PC-9 (cell line): ENCODE measurements at regions not wholly inside any gene's neighbourhood (a gene's known extent, or its start where the extent isn't known, plus 50 kb on each side); places are given as distances from the start of the nearest gene placed in this dataset.

ENCODE experiments used
- BruUV-seq: library from RNA; stranded (reverse); fragments of 400-500 nt; replicated peaks from 2 replicates; lab custom pipeline; 2021; lab: Mats Ljungman, UMichigan
- CTCF ChIA-PET: fragments of 300-600 bp; sonication (Branson Sonifier 250); formaldehyde crosslinking; loops from one replicate; lab custom pipeline; 2022; ENCODE audit warnings: antibody characterized with exemption; lab: Charles Lee
- POLR2A ChIA-PET: fragments of 300-600 bp; sonication (Branson Sonifier 250); formaldehyde crosslinking; loops from one replicate; lab custom pipeline; 2022; ENCODE audit warnings: antibody characterized with exemption; ENCODE audit not compliant: unreplicated experiment; lab: Charles Lee
- DNase-seq, 2 experiments: peaks; one replicate each; pipeline versions ENCODE4 v3.0.0 to v3.0.0-alpha.2; 2015 to 2022; ENCODE audit warnings: mixed read lengths in 1 of 2
- H2AFZ ChIP-seq: fragments of 200-600 bp; sonication (generic); 2 replicates; pipeline ENCODE4 v1.8.1; 2017; ENCODE audit warnings: antibody characterized with exemption
- H3F3A ChIP-seq: fragments of 200-600 bp; sonication (generic); 2 replicates; pipeline ENCODE4 v1.8.1; 2017; ENCODE audit warnings: antibody characterized with exemption, mild to moderate bottlenecking, low read depth; ENCODE audit not compliant: insufficient read depth
- H3K27ac ChIP-seq: fragments of 200-600 bp; sonication (generic); 2 replicates; pipeline ENCODE4 v1.6.1; 2016; ENCODE audit warnings: mixed run types
- H3K27me3 ChIP-seq: fragments of 200-600 bp; sonication (generic); 2 replicates; pipeline ENCODE4 v1.6.1; 2016; ENCODE audit warnings: low read depth, mixed run types; ENCODE audit not compliant: insufficient read depth
- H3K36me3 ChIP-seq: fragments of 200-600 bp; sonication (generic); 2 replicates; pipeline ENCODE4 v1.6.1; 2016; ENCODE audit warnings: low read depth, mixed run types
- H3K4me1 ChIP-seq: fragments of 200-600 bp; sonication (generic); replicated peaks from 2 replicates; pipeline ENCODE4 v1.6.1; 2016; ENCODE audit warnings: mixed run types; ENCODE audit not compliant: insufficient read depth
- H3K4me2 ChIP-seq: fragments of 200-600 bp; sonication (generic); 2 replicates; pipeline ENCODE4 v1.6.1; 2017; ENCODE audit warnings: mixed run types
- H3K4me3 ChIP-seq: fragments of 200-600 bp; sonication (generic); 2 replicates; pipeline ENCODE4 v1.6.1; 2016; ENCODE audit warnings: mixed run types
- H3K79me2 ChIP-seq: fragments of 200-600 bp; sonication (generic); 2 replicates; pipeline ENCODE4 v1.6.1; 2017; ENCODE audit warnings: low read depth, mixed run types
- H3K9me2 ChIP-seq: fragments of 200-600 bp; sonication (generic); 2 replicates; pipeline ENCODE4 v1.8.1; 2017; ENCODE audit warnings: mild to moderate bottlenecking; ENCODE audit not compliant: insufficient read depth
- H3K9me3 ChIP-seq: fragments of 200-600 bp; sonication (generic); 2 replicates; pipeline ENCODE4 v1.8.1; 2016; ENCODE audit warnings: low read depth; ENCODE audit not compliant: insufficient read depth
- H4K20me1 ChIP-seq: fragments of 200-600 bp; sonication (generic); 2 replicates; pipeline ENCODE4 v1.8.1; 2017; ENCODE audit not compliant: insufficient read depth
- EZH2 ChIP-seq: fragments of 200-600 bp; sonication (generic); IDR thresholded peaks from 2 replicates; pipeline ENCODE4 v1.8.0; 2017; ENCODE audit warnings: antibody characterized with exemption, low read depth
- intact Hi-C: fragments of 100-400 bp; cut with micrococcal nuclease; formaldehyde crosslinking; loops from one replicate; pipeline ENCODE4 v1.10.0; 2022; ENCODE audit not compliant: unreplicated experiment
- TF ChIP-seq, protein P1 (sequence below): fragments of 200-600 bp; sonication (generic); conservative IDR thresholded peaks from 2 replicates; pipeline ENCODE4 v1.6.1; 2017; ENCODE audit warnings: mixed run types, antibody characterized with exemption, mild to moderate bottlenecking, moderate library complexity

DNA sequence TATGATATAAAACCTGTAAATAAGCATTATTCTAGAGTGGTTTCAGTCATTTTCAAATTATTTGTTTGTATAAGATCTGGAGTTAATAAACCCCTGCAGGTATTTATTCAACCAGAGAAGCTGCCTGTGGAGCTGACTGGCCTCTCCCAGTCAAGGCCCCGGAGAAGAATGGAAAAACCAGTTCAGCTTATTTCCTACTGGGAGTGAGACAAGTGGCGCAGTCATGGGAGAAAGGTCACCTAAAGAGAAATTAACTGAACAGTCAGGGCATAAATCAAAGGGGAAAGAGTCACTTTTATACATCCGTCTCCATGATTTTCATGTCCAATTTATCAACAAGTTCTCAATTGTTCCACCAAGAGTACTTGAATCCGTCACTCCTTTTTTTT, 240.9 kb downstream of the RNF152 start:
- peak overlapping the region; percentile 68 for H3K27ac ChIP-seq
- H3K9me2 ChIP-seq = no peaks in the 10 kb centered on the region
- no peaks in the 10 kb centered on the region for H4K20me1 ChIP-seq
- intact Hi-C loops = loop anchor here (10.0 kb wide), 1 partner anchor 47 kb away; no protein-coding TSS in a partner anchor
- H3K4me2 ChIP-seq = no peak overlapping the region
- no peaks in the 10 kb centered on the region for H3K9me3 ChIP-seq
- TF ChIP-seq EZH2 = no peak
- TF ChIP-seq, protein P1, sequence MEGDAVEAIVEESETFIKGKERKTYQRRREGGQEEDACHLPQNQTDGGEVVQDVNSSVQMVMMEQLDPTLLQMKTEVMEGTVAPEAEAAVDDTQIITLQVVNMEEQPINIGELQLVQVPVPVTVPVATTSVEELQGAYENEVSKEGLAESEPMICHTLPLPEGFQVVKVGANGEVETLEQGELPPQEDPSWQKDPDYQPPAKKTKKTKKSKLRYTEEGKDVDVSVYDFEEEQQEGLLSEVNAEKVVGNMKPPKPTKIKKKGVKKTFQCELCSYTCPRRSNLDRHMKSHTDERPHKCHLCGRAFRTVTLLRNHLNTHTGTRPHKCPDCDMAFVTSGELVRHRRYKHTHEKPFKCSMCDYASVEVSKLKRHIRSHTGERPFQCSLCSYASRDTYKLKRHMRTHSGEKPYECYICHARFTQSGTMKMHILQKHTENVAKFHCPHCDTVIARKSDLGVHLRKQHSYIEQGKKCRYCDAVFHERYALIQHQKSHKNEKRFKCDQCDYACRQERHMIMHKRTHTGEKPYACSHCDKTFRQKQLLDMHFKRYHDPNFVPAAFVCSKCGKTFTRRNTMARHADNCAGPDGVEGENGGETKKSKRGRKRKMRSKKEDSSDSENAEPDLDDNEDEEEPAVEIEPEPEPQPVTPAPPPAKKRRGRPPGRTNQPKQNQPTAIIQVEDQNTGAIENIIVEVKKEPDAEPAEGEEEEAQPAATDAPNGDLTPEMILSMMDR = no peak
- no peak overlapping the region for H2AFZ ChIP-seq
- H3K4me3 ChIP-seq = no peak overlapping the region
- BruUV-seq = no TSS peak
- H3K79me2 ChIP-seq = no peaks in the 10 kb centered on the region
- POLR2A ChIA-PET = no interaction called here
- peak; percentile 22 to 87 for DNase-seq
- H3K27me3 ChIP-seq = no peaks in the 10 kb centered on the region
- no peaks in the 10 kb centered on the region for H3F3A ChIP-seq
- H3K4me1 ChIP-seq = peaks cover 8% of the 10 kb centered on the region
- CTCF ChIA-PET = interaction anchor here (0.6 to 0.7 kb wide), 2 partner anchors 14 to 16 kb away, joined by 3 to 4 read pairs; no protein-coding TSS in a partner anchor
- no peaks in the 10 kb centered on the region for H3K36me3 ChIP-seq

DNA sequence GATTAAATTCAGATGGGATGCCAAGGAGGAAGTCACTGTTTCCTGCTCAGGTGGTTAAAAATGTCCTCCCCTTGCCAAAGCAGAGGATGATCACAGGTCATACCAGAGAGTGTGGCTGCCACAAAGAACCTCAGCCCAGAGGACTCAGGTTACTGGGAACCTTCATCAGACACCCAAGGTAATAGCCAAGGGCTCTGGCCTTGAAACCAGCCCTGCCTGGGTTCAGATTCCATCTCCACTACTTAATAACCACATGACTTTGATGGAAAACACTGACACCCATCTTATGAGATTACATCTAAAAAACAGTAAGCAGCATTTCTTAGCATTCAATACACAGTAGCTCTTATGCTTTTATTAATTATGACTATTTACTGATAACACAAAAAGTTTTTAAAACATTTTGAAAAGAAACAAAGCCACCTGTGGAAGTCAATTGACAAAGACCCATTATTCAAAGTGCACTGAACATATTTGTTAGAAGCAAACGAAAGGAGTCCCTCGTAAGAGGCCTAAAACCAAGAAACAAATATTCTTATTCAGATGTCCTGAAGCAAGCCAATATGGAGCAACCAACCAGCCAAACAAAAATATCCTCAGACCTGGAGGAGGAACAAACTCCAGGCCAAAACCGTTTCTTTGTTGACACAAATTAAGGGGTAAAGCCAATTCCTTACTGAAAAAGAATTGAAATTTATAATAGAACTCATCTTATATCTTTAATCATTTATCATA, 241.5 kb downstream of the RNF152 start:
- H3K9me3 ChIP-seq = no peaks in the 10 kb centered on the region
- intact Hi-C loops = loop anchor here (10.0 kb wide), 1 partner anchor 47 kb away; no protein-coding TSS in a partner anchor
- TF ChIP-seq EZH2 = no peak
- TF ChIP-seq, protein P1 = no peak
- no peak overlapping the region for H2AFZ ChIP-seq
- POLR2A ChIA-PET = no interaction called here
- H3K4me1 ChIP-seq = peaks cover 8% of the 10 kb centered on the region
- H3F3A ChIP-seq = no peaks in the 10 kb centered on the region
- CTCF ChIA-PET = interaction anchor here (0.6 kb wide), 1 partner anchor 15 kb away, joined by 4 read pairs; no protein-coding TSS in a partner anchor
- H3K27me3 ChIP-seq = no peaks in the 10 kb centered on the region
- H3K9me2 ChIP-seq = no peaks in the 10 kb centered on the region
- H3K27ac ChIP-seq = peak overlapping the region; percentile 71
- peak overlapping the region; percentile 31; the same call in 1 of the 2 replicates for H3K4me2 ChIP-seq
- H3K36me3 ChIP-seq = no peaks in the 10 kb centered on the region
- H4K20me1 ChIP-seq = no peaks in the 10 kb centered on the region
- no peak overlapping the region for H3K4me3 ChIP-seq
- no peaks in the 10 kb centered on the region for H3K79me2 ChIP-seq
- BruUV-seq = no TSS peak
- DNase-seq = peak; percentile 43 to 88

DNA sequence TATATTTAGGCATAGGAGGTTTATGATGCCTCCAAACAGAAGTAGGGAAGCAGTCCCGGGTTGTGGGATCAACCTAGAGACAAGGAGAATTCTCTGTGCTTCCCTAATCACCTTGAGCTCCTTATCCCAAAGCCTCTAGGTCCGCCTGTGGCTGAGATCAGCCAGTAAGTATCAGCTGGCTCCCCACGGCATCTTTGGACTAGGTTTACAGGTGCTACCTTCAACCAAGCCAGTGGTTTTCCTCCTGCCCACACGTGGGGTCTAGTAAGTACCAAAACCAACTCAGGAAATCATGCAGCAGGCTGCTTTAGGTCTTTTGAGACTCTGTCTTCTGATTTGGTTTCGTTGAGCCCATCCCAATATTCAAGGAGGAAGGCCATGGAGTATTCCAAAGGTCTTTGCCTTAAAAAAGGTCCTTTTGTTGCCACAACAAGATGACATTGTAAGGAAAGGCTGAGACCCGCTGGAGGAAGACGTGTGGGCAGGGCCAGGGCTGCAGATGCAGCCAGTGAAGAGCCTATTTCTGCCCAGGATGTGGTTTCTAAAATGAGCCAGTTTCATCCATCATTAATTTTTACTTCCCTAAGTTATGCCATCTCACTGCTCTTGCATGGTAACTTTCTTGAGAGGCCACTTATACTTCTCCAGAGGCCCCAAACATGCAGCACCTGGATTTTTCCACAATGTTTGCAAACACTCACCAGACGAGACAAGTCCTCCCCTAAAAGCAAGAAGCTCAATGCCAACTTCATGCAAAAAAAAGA, 248.7 kb downstream of the RNF152 start:
- Histone ChIP-seq H4K20me1 (no peaks in the 10 kb centered on the region), H3K9me2 (no peaks in the 10 kb centered on the region), H3F3A (no peaks in the 10 kb centered on the region), H3K9me3 (no peaks in the 10 kb centered on the region), H3K4me1 (no peaks in the 10 kb centered on the region), H2AFZ (no peak overlapping the region), H3K27ac (no peak overlapping the region), H3K27me3 (no peaks in the 10 kb centered on the region), H3K4me2 (no peak overlapping the region), H3K79me2 (no peaks in the 10 kb centered on the region), H3K4me3 (no peak overlapping the region), H3K36me3 (no peaks in the 10 kb centered on the region)
- TF ChIP-seq, protein P1 = no peak
- no peak for TF ChIP-seq EZH2
- no TSS peak for BruUV-seq
- intact Hi-C loops = no loop called here
- no peak for DNase-seq
- POLR2A ChIA-PET = interaction anchor here (0.6 kb wide), 1 partner anchor 151 kb away, joined by 9 read pairs; no protein-coding TSS in a partner anchor
- CTCF ChIA-PET = no interaction called here
